ENCODE measurements at regions not wholly inside any gene's neighbourhood (a gene's known extent, or its start where the extent isn't known, plus 50 kb on each side); places are given as distances from the start of the nearest gene placed in this dataset.

GRCh38 chr6:100305209-100305869, 159.4 kb downstream of the SIM1 start:
- TF ChIP-seq CTCF (IDR thresholded peaks at IDR 0.05; ENCODE audit: low read depth, low read length) (no peak), POLR2A (IDR thresholded peaks at IDR 0.05; ENCODE audit: extremely low read depth, insufficient read length) (no peak), MAX (IDR thresholded peaks at IDR 0.05; ENCODE audit: low read depth, low read length) (no peak)

Data from NB4 (cell line).